HG03066 (cell line): ENCODE measurements at regions not wholly inside any gene's neighbourhood (a gene's known extent, or its start where the extent isn't known, plus 50 kb on each side); places are given as distances from the start of the nearest gene placed in this dataset.
"Not testable (repeated sequence)": the region's sequence is repeated elsewhere in the genome, so short reads cannot be mapped to it uniquely, and the experiment has no call there.

Experiments used
- ATAC-seq: cut with Tn5 transposase; IDR thresholded peaks from one replicate; pipeline ENCODE4 v1.9.1; 2021; ENCODE audit warnings: low read depth; ENCODE audit not compliant: unreplicated experiment

GRCh38 chrY:8807648-8808408 lies 529.4 kb upstream of the TSPY4 start:
- no peak for ATAC-seq

- ATAC-seq = no peak
These were observed 528.7 kb upstream of the TSPY4 start for GRCh38 chrY:8808611-8809010.

- ATAC-seq = no peak
These were observed 528.2 kb upstream of the TSPY4 start for GRCh38 chrY:8809076-8809475.

- ATAC-seq = no peak
These were observed 523.1 kb upstream of the TSPY4 start for GRCh38 chrY:8814143-8814542.

- no peak for ATAC-seq
These were observed 521.6 kb upstream of the TSPY4 start for GRCh38 chrY:8815616-8816015.

- no peak for ATAC-seq
These were observed 517.2 kb upstream of the TSPY4 start for GRCh38 chrY:8820032-8820431.

GRCh38 chrY:8821106-8821505 lies 516.2 kb upstream of the TSPY4 start:
- no peak for ATAC-seq

GRCh38 chrY:8852278-8852677 lies 485.0 kb upstream of the TSPY4 start:
- no peak for ATAC-seq

- ATAC-seq = no peak
These were observed 448.9 kb upstream of the TSPY4 start for GRCh38 chrY:8888371-8888770.

- ATAC-seq = no peak
These were observed 439.4 kb upstream of the TSPY4 start for GRCh38 chrY:8897876-8898275.

GRCh38 chrY:8905141-8905540 lies 432.1 kb upstream of the TSPY4 start:
- ATAC-seq = no peak

GRCh38 chrY:8922576-8922975 lies 414.7 kb upstream of the TSPY4 start:
- ATAC-seq = not testable (repeated sequence)
